ENCODE measurements at regions not wholly inside any gene's neighbourhood (a gene's known extent, or its start where the extent isn't known, plus 50 kb on each side); places are given as distances from the start of the nearest gene placed in this dataset.

DNA sequence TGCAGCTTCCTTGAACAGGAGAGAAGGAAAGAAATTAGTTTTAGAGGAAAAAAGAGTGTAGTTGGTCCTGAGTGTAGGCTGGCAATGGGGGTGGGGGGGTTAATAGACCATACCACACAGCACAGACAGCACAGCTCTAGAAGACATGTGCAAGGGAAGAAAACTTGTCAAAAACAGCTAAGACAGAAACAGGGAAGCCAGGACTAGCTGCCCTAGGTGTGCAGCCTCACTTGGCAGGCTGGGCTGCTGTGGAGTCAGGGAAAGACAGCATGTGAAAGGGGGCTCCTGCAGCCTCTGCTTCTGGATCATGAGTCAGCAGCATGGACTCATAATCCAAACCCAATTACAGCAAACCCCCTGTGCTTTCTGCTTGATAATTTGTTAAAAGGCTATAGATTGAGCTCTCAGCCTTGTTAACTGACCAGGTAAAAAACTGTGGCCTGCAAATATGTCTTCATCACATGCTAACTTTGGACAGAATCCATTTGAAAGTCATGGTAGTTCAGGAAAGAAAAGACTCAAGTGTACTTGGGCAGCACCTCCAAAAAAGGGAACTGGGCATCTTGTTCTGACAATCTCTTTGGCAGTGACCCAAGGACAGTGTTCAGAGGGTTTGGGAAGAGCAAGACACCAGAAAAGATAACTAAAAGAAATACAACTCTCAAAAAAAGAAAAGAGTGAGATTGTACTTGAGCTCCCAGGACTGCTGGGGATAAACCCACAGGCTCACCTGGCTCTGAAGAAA is 142.2 kb upstream of the VWC2 start:
- no peaks in the 10 kb centered on the region for H3K9me3 Mint-ChIP-seq
- no peak for DNase-seq
- no peak overlapping the region for H3K27ac Mint-ChIP-seq
- H3K4me3 Mint-ChIP-seq = no peak overlapping the region
- H3K4me1 Mint-ChIP-seq (ENCODE audit: low read depth) = no peaks in the 10 kb centered on the region
- no peaks in the 10 kb centered on the region for H3K36me3 Mint-ChIP-seq (ENCODE audit: insufficient read depth in 2 of 2)
- H3K27me3 Mint-ChIP-seq (ENCODE audit: low read depth) = no peaks in the 10 kb centered on the region
- ATAC-seq (replicated peaks in 1 of 2) = no peak

DNA sequence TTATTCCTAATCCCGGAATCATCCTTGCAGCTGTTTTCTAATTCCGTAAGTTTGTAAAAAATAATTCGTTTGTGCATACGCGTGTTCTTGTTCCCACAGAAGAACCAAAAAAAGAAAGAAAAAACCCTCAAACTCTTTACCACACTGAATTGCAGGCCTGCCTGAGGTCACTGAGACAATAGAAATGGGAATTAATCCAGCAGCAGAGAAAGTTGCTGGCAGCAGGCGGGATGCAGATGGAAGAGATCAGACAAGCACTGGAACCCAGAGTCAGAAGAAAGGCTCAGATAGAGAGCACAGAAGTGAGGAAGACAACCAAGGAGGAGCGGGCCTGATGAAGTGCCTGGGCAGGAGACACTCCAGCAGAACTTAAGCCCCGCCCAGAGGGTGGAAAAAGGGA is 141.5 kb upstream of the VWC2 start:
- no peaks in the 10 kb centered on the region for H3K4me1 Mint-ChIP-seq (ENCODE audit: low read depth)
- no peaks in the 10 kb centered on the region for H3K36me3 Mint-ChIP-seq (ENCODE audit: insufficient read depth in 2 of 2)
- no peaks in the 10 kb centered on the region for H3K27me3 Mint-ChIP-seq (ENCODE audit: low read depth)
- ATAC-seq (replicated peaks in 1 of 2) (no peak), DNase-seq (no peak)
- H3K4me3 Mint-ChIP-seq = no peak overlapping the region
- H3K9me3 Mint-ChIP-seq = no peaks in the 10 kb centered on the region
- H3K27ac Mint-ChIP-seq = no peak overlapping the region

GRCh38 chr7:49635800-49636199 is 137.6 kb upstream of the VWC2 start:
- H3K36me3 Mint-ChIP-seq (ENCODE audit: insufficient read depth in 2 of 2) = no peaks in the 10 kb centered on the region
- no peaks in the 10 kb centered on the region for H3K27me3 Mint-ChIP-seq (ENCODE audit: low read depth)
- no peak overlapping the region for H3K27ac Mint-ChIP-seq
- peaks cover 13% of the 10 kb centered on the region for H3K4me1 Mint-ChIP-seq (ENCODE audit: low read depth)
- no peak overlapping the region for H3K4me3 Mint-ChIP-seq
- no peak for DNase-seq
- no peaks in the 10 kb centered on the region for H3K9me3 Mint-ChIP-seq
- ATAC-seq (replicated peaks in 1 of 2) = no peak

DNA sequence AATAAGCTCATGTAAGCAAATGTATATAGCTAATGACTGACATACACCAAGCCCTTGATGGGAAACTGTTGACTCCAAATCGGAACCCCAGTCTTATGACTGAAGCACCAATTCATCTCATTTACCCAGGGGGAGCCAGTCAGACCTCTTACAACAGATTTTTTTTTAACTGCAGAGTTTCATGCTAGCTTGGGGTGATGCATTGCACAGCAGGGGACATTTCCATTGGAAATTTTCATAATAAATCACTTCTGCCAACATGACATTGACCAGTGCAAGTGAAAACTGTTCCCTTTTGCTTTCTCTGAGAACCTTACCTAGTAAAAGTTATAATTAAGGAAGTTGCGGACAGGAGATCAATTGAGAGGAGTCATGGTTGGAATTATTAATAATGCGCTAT is 137.0 kb upstream of the VWC2 start:
- H3K9me3 Mint-ChIP-seq = no peaks in the 10 kb centered on the region
- ATAC-seq (replicated peaks in 1 of 2) (no peak), DNase-seq (no peak)
- peaks cover 13% of the 10 kb centered on the region for H3K4me1 Mint-ChIP-seq (ENCODE audit: low read depth)
- no peaks in the 10 kb centered on the region for H3K27me3 Mint-ChIP-seq (ENCODE audit: low read depth)
- H3K4me3 Mint-ChIP-seq = no peak overlapping the region
- peaks cover 0 to 1% of the 10 kb centered on the region in 2 donors for H3K36me3 Mint-ChIP-seq (ENCODE audit: insufficient read depth in 2 of 2)
- no peak overlapping the region for H3K27ac Mint-ChIP-seq

GRCh38 chr7:49638166-49638565 is 135.3 kb upstream of the VWC2 start:
- Mint-ChIP-seq H3K36me3 (ENCODE audit: insufficient read depth in 2 of 2) (peaks cover 0 to 1% of the 10 kb centered on the region in 2 donors), H3K4me1 (ENCODE audit: low read depth) (peaks cover 13% of the 10 kb centered on the region), H3K27me3 (ENCODE audit: low read depth) (no peaks in the 10 kb centered on the region), H3K9me3 (no peaks in the 10 kb centered on the region), H3K4me3 (no peak overlapping the region), H3K27ac (no peak overlapping the region)
- DNase-seq = no peak
- ATAC-seq (replicated peaks in 1 of 2) = no peak

- ATAC-seq (replicated peaks in 1 of 2) (peak in 1 of 2 donors; percentile 29), DNase-seq (no peak)
- Mint-ChIP-seq H3K27ac (no peak overlapping the region), H3K4me1 (ENCODE audit: low read depth) (peaks cover 13% of the 10 kb centered on the region), H3K36me3 (ENCODE audit: insufficient read depth in 2 of 2) (peaks cover 0 to 1% of the 10 kb centered on the region in 2 donors), H3K27me3 (ENCODE audit: low read depth) (no peaks in the 10 kb centered on the region), H3K9me3 (no peaks in the 10 kb centered on the region), H3K4me3 (no peak overlapping the region)
Observed at GRCh38 chr7:49639068-49639593, 134.3 kb upstream of the VWC2 start.

GRCh38 chr7:49639808-49640207 is 133.6 kb upstream of the VWC2 start:
- Mint-ChIP-seq H3K36me3 (ENCODE audit: insufficient read depth in 2 of 2) (peaks cover 0 to 1% of the 10 kb centered on the region in 2 donors), H3K4me1 (ENCODE audit: low read depth) (peaks cover 13% of the 10 kb centered on the region), H3K27ac (no peak overlapping the region), H3K9me3 (no peaks in the 10 kb centered on the region), H3K4me3 (no peak overlapping the region), H3K27me3 (ENCODE audit: low read depth) (no peaks in the 10 kb centered on the region)
- no peak for DNase-seq
- ATAC-seq (replicated peaks in 1 of 2) = peak; percentile 51 to 77

- no peak for DNase-seq
- H3K4me1 Mint-ChIP-seq (ENCODE audit: low read depth) = peaks cover 13% of the 10 kb centered on the region
- H3K27ac Mint-ChIP-seq = no peak overlapping the region
- H3K9me3 Mint-ChIP-seq = no peaks in the 10 kb centered on the region
- H3K4me3 Mint-ChIP-seq = no peak overlapping the region
- no peaks in the 10 kb centered on the region for H3K27me3 Mint-ChIP-seq (ENCODE audit: low read depth)
- peaks cover 0 to 1% of the 10 kb centered on the region in 2 donors for H3K36me3 Mint-ChIP-seq (ENCODE audit: insufficient read depth in 2 of 2)
- no peak for ATAC-seq (replicated peaks in 1 of 2)
Observed at GRCh38 chr7:49643321-49643720, 130.1 kb upstream of the VWC2 start.

- no peak for ATAC-seq (replicated peaks in 1 of 2)
- no peaks in the 10 kb centered on the region for H3K9me3 Mint-ChIP-seq
- H3K27me3 Mint-ChIP-seq (ENCODE audit: low read depth) = no peaks in the 10 kb centered on the region
- peaks cover 0 to 1% of the 10 kb centered on the region in 2 donors for H3K36me3 Mint-ChIP-seq (ENCODE audit: insufficient read depth in 2 of 2)
- H3K4me3 Mint-ChIP-seq = no peak overlapping the region
- H3K4me1 Mint-ChIP-seq (ENCODE audit: low read depth) = peaks cover 13% of the 10 kb centered on the region
- no peak for DNase-seq
- no peak overlapping the region for H3K27ac Mint-ChIP-seq
Observed at GRCh38 chr7:49643736-49644135, 129.7 kb upstream of the VWC2 start.

- Mint-ChIP-seq H3K27ac (no peak overlapping the region), H3K4me3 (no peak overlapping the region), H3K9me3 (no peaks in the 10 kb centered on the region), H3K4me1 (ENCODE audit: low read depth) (peaks cover 6% of the 10 kb centered on the region), H3K27me3 (ENCODE audit: low read depth) (no peaks in the 10 kb centered on the region), H3K36me3 (ENCODE audit: insufficient read depth in 2 of 2) (peaks cover 0 to 1% of the 10 kb centered on the region in 2 donors)
- no peak for DNase-seq
- no peak for ATAC-seq (replicated peaks in 1 of 2)
Observed at GRCh38 chr7:49644396-49645166, 128.9 kb upstream of the VWC2 start.

GRCh38 chr7:49645296-49645695 is 128.1 kb upstream of the VWC2 start:
- Mint-ChIP-seq H3K36me3 (ENCODE audit: insufficient read depth in 2 of 2) (peaks cover 0 to 1% of the 10 kb centered on the region in 2 donors), H3K4me3 (no peak overlapping the region), H3K4me1 (ENCODE audit: low read depth) (no peaks in the 10 kb centered on the region), H3K27ac (no peak overlapping the region), H3K9me3 (no peaks in the 10 kb centered on the region), H3K27me3 (ENCODE audit: low read depth) (no peaks in the 10 kb centered on the region)
- no peak for ATAC-seq (replicated peaks in 1 of 2)
- DNase-seq = no peak

DNA sequence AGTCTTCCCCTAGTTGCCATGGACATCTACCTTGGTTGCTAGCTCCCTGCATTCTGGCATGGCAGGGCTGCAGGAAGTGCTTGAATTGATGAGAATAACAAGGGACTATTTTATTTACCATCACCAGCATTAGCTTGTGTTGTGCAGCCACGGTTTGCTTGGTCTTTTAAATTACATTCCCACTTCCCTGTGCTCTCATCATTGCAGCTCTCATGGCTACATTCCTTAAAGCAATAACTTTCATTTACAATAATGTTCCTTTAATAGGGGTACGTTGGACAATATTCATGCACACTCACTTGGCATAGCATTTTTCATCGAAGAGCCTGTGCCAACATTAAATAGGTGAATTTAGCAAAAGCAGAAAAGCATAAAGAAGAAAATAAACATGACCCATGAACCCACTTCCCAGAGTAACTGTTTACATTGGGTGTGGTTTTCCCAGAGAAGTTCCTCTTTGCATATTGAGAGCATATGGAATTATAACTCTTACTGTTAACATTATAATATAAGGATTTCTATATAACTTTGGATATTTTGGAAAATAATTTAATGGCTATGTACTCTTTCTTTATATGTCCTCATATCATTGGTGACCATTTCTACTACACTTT is 113.2 kb upstream of the VWC2 start:
- Mint-ChIP-seq H3K27me3 (ENCODE audit: low read depth) (no peaks in the 10 kb centered on the region), H3K27ac (no peak overlapping the region)

GRCh38 chr7:49660976-49661375 is 112.5 kb upstream of the VWC2 start:
- ATAC-seq (replicated peaks in 1 of 2) (no peak), DNase-seq (no peak)
- Mint-ChIP-seq H3K4me3 (no peak overlapping the region), H3K27ac (no peak overlapping the region), H3K27me3 (ENCODE audit: low read depth) (no peaks in the 10 kb centered on the region), H3K9me3 (peaks cover 0 to 2% of the 10 kb centered on the region in 2 donors), H3K36me3 (ENCODE audit: insufficient read depth in 2 of 2) (no peaks in the 10 kb centered on the region), H3K4me1 (ENCODE audit: low read depth) (no peaks in the 10 kb centered on the region)

More for the DNA sequence above, 113.2 kb upstream of the VWC2 start:
- Mint-ChIP-seq H3K9me3 (no peaks in the 10 kb centered on the region), H3K4me3 (no peak overlapping the region), H3K36me3 (ENCODE audit: insufficient read depth in 2 of 2) (no peaks in the 10 kb centered on the region), H3K4me1 (ENCODE audit: low read depth) (no peaks in the 10 kb centered on the region)
- no peak for ATAC-seq (replicated peaks in 1 of 2)
- no peak for DNase-seq
